Right lobe of liver (tissue), 4 donors: ENCODE measurements at regions not wholly inside any gene's neighbourhood (a gene's known extent, or its start where the extent isn't known, plus 50 kb on each side); places are given as distances from the start of the nearest gene placed in this dataset.

Experiments used
- CTCF ChIP-seq, 4 donors: fragments of 200-600 bp in 3 of 4; fragments of 450-650 bp in 1 of 4; IDR thresholded peaks; one replicate each; pipeline versions ENCODE4 v1.5.1 to v1.8.0; 2016 to 2022; ENCODE audit warnings: antibody characterized with exemption in 4 of 4, mild to moderate bottlenecking in 2 of 4
- POLR2A ChIP-seq: fragments of 450-650 bp; IDR thresholded peaks from one replicate; pipeline ENCODE4 v1.6.1; 2017; ENCODE audit warnings: antibody characterized with exemption, mild to moderate bottlenecking
- donor health status: DM: no; HTN: no; CAD: no.
- donor health status: DM: no; HTN: no; CAD: no.
- donor health status: DM: no; HTN: yes; CAD: no.

DNA sequence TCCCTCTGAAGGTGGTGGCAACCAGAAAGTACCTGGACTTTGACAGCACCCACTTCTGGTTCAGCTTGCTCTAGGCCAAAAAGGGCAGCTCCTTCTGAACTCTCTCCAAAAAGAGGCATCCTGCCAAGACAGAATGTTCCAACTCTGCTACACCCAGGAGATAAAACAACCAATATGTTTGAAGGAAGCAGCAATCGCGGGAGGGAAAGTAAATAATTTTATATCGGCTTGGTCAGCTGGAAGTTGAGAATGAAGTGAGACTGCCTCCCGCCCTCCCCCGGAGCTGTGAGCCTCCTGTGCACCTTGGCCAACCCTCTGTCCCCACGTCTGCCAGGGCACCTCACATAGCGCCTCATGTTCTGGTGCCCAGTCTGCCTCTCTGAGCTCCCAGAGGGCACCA is 130.3 kb upstream of the ATP1A1 start:
- TF ChIP-seq CTCF (IDR thresholded peaks at IDR 0.05) (no peak), POLR2A (no peak)
